IMR-90 (cell line): ENCODE measurements at regions not wholly inside any gene's neighbourhood (a gene's known extent, or its start where the extent isn't known, plus 50 kb on each side); places are given as distances from the start of the nearest gene placed in this dataset.

Experiments
- ATAC-seq: fragments of 200-7000 bp; cut with Tn5 transposase; 2 replicates; pipeline ENCODE4 v1.9.1; 2020; ENCODE audit warnings: low read depth, mild to moderate bottlenecking, moderate library complexity
- BruUV-seq: library from RNA; stranded (reverse); fragments of 400-500 nt; replicated peaks from 2 replicates; lab custom pipeline; 2021; lab: Mats Ljungman, UMichigan
- CTCF ChIA-PET: fragments of 300-600 bp; formaldehyde crosslinking; extraction: SDS; loops from one replicate; lab custom pipeline; 2021; ENCODE audit warnings: antibody characterized with exemption; lab: Yijun Ruan, JAX
- POLR2A ChIA-PET: fragments of 300-600 bp; sonication (Branson Sonifier 250); formaldehyde crosslinking; loops from one replicate; lab custom pipeline; 2022; ENCODE audit warnings: antibody characterized with exemption; ENCODE audit not compliant: unreplicated experiment; lab: Charles Lee
- DNase-seq: peaks from one replicate; pipeline ENCODE4 v3.0.0; 2013
- H2AFZ ChIP-seq: replicated peaks from 2 replicates; pipeline ENCODE3; 2013; ENCODE audit warnings: low read length, mild to moderate bottlenecking; ENCODE audit not compliant: poor library complexity
- H2AK5ac ChIP-seq: 2 replicates; pipeline ENCODE4 v1.6.1; 2013; ENCODE audit warnings: low read depth, low read length, inconsistent platforms
- H2AK9ac ChIP-seq: replicated peaks from 2 replicates; pipeline ENCODE3; 2013; ENCODE audit warnings: mild to moderate bottlenecking, low read depth, low read length, moderate library complexity; ENCODE audit not compliant: poor library complexity
- H2BK120ac ChIP-seq: 2 replicates; pipeline ENCODE4 v1.6.1; 2013; ENCODE audit warnings: low read depth, low read length, inconsistent platforms
- H2BK15ac ChIP-seq: 3 replicates; pipeline ENCODE4 v1.6.1; 2013; ENCODE audit warnings: low read depth, low read length, inconsistent platforms
- H2BK20ac ChIP-seq: 2 replicates; pipeline ENCODE4 v1.6.1; 2013; ENCODE audit warnings: low read depth, mild to moderate bottlenecking, inconsistent platforms, low read length, moderate library complexity
- H2BK5ac ChIP-seq: 2 replicates; pipeline ENCODE4 v1.6.1; 2013; ENCODE audit warnings: mild to moderate bottlenecking, low read depth, low read length, inconsistent platforms; ENCODE audit not compliant: poor library complexity, severe bottlenecking
- H3K14ac ChIP-seq: replicated peaks from 2 replicates; pipeline ENCODE4 v1.6.1; 2013; ENCODE audit warnings: low read depth, low read length, inconsistent platforms
- H3K18ac ChIP-seq: 2 replicates; pipeline ENCODE4 v1.6.1; 2013; ENCODE audit warnings: low read depth, low read length, control low read depth
- H3K23ac ChIP-seq: 2 replicates; pipeline ENCODE4 v1.6.1; 2013; ENCODE audit warnings: low read depth, low read length, inconsistent platforms
- H3K27ac ChIP-seq: 2 replicates; pipeline ENCODE4 v1.5.1; 2013; ENCODE audit warnings: mild to moderate bottlenecking, control low read depth, low read length; ENCODE audit not compliant: insufficient read depth
- H3K27me3 ChIP-seq: 2 replicates; pipeline ENCODE4 v1.6.1; 2013; ENCODE audit warnings: low read length; ENCODE audit not compliant: control insufficient read depth, insufficient read depth
- H3K36me3 ChIP-seq: 2 replicates; pipeline ENCODE4 v1.6.1; 2013; ENCODE audit warnings: low read length, mixed read lengths; ENCODE audit not compliant: control insufficient read depth, insufficient read depth
- H3K4ac ChIP-seq: 2 replicates; pipeline ENCODE4 v1.6.1; 2013; ENCODE audit warnings: low read depth, low read length, inconsistent platforms
- H3K4me1 ChIP-seq: 2 replicates; pipeline ENCODE4 v1.6.1; 2013; ENCODE audit warnings: low read length, mixed read lengths; ENCODE audit not compliant: control insufficient read depth, insufficient read depth
- H3K4me2 ChIP-seq: 2 replicates; pipeline ENCODE4 v1.6.1; 2013; ENCODE audit warnings: low read depth, mild to moderate bottlenecking, control low read depth, low read length, moderate library complexity
- H3K4me3 ChIP-seq: 2 replicates; pipeline ENCODE4 v1.5.1; 2013; ENCODE audit warnings: low read depth, mild to moderate bottlenecking, control low read depth, low read length, moderate library complexity; ENCODE audit not compliant: insufficient read depth
- H3K56ac ChIP-seq: 2 replicates; pipeline ENCODE4 v1.6.1; 2013; ENCODE audit warnings: low read length, inconsistent platforms; ENCODE audit not compliant: insufficient read depth; ENCODE audit errors: extremely low read depth
- H3K79me1 ChIP-seq, 2 experiments: 2 replicates each; pipeline ENCODE4 v1.6.1; 2013; ENCODE audit warnings: low read length in 2 of 2, inconsistent platforms in 1 of 2, low read depth in 1 of 2
- H3K9ac ChIP-seq: 2 replicates; pipeline ENCODE4 v1.6.1; 2013; ENCODE audit warnings: low read depth, low read length, control low read depth
- H3K9me1 ChIP-seq: 2 replicates; pipeline ENCODE4 v1.6.1; 2013; ENCODE audit warnings: low read length, inconsistent platforms; ENCODE audit not compliant: insufficient read depth
- H3K9me3 ChIP-seq: 2 replicates; pipeline ENCODE4 v1.6.1; 2013; ENCODE audit warnings: low read length; ENCODE audit not compliant: control insufficient read depth, insufficient read depth
- H4K20me1 ChIP-seq: 2 replicates; pipeline ENCODE4 v1.6.1; 2013; ENCODE audit warnings: low read length, inconsistent platforms; ENCODE audit not compliant: insufficient read depth
- H4K5ac ChIP-seq: 2 replicates; pipeline ENCODE4 v1.6.1; 2013; ENCODE audit warnings: mild to moderate bottlenecking, low read depth, low read length, control low read depth
- H4K8ac ChIP-seq, 2 experiments: 2 replicates each; pipeline ENCODE4 v1.6.1; 2013; ENCODE audit warnings: low read depth in 2 of 2, low read length in 2 of 2, control low read depth in 1 of 2, inconsistent platforms in 1 of 2
- H4K91ac ChIP-seq: 2 replicates; pipeline ENCODE4 v1.6.1; 2013; ENCODE audit warnings: low read depth, low read length, inconsistent platforms; ENCODE audit not compliant: insufficient read depth
- RFX5 ChIP-seq: IDR thresholded peaks from 2 replicates; pipeline ENCODE4 v1.8.0; 2012; ENCODE audit warnings: low read depth, mild to moderate bottlenecking, low read length, moderate library complexity
- WGBS, 2 experiments: methylation state at CpG; one replicate each; pipeline versions ENCODE4 v1.1.5 to v1.1.7; 2013; ENCODE audit warnings: missing lambda C conversion rate in 2 of 2; ENCODE audit not compliant: insufficient read length in 1 of 2; ENCODE audit errors: extremely low coverage in 2 of 2; 5-methylcytosine and 5-hydroxymethylcytosine counted together
- dilution Hi-C: fragments of 300-500 bp; cut with HindIII; formaldehyde crosslinking; loops from one replicate; pipeline ENCODE4 v1.14.3; 2018; ENCODE audit warnings: low sequenced_read_pairs; ENCODE audit not compliant: unreplicated experiment
- in situ Hi-C: fragments of 300-500 bp; cut with MboI; formaldehyde crosslinking; loops from 3 replicates; pipeline ENCODE4 v1.14.3; 2019; ENCODE audit warnings: low sequenced_read_pairs, inconsistent platforms, mixed read lengths
- intact Hi-C: fragments of 100-400 bp; cut with micrococcal nuclease; formaldehyde crosslinking; loops from 2 replicates; pipeline ENCODE4 v1.10.0; 2022

- ATAC-seq (no peak), DNase-seq (no peak)
- Histone ChIP-seq H3K4me3 (no peak overlapping the region), H3K27ac (no peak overlapping the region), H2BK15ac (no peak overlapping the region), H4K5ac (no peak overlapping the region), H3K18ac (no peak overlapping the region), H2BK120ac (no peak overlapping the region), H3K9me3 (no peaks in the 10 kb centered on the region; the same call in 1 of the 2 replicates), H3K14ac (no peak overlapping the region), H4K91ac (no peak overlapping the region), H3K36me3 (no peaks in the 10 kb centered on the region), H3K4me2 (no peak overlapping the region), H3K4ac (no peak overlapping the region), H3K9ac (no peak overlapping the region), H2BK20ac (no peak overlapping the region), H3K79me1 (no peaks in the 10 kb centered on the region), H2AK5ac (no peak overlapping the region), H2AFZ (no peak overlapping the region), H3K27me3 (peaks cover 2% of the 10 kb centered on the region; the same call in 1 of the 2 replicates), H2AK9ac (no peak overlapping the region), H4K20me1 (no peaks in the 10 kb centered on the region), H3K23ac (no peak overlapping the region), H3K56ac (no peak overlapping the region), H3K4me1 (no peaks in the 10 kb centered on the region), H2BK5ac (no peak overlapping the region), H4K8ac (no peak overlapping the region), H3K9me1 (0 out of 2 replicates have a peak, but pooled peaks cover 2% of the 10 kb centered on the region)
- WGBS, 2 experiments, result no CpG with 5 or more reads among the region's 6 CpGs
- POLR2A ChIA-PET, result no interaction called here
- no TSS peak for BruUV-seq
- intact Hi-C loops, result no loop called here
- CTCF ChIA-PET, result no interaction called here
- in situ Hi-C loops, result no loop called here
- dilution Hi-C loops, result no loop called here
- no peak for TF ChIP-seq RFX5
Observed at GRCh38 chr10:125417605-125418004, 257.2 kb upstream of the CTBP2 start.
